ENCODE measurements at regions not wholly inside any gene's neighbourhood (a gene's known extent, or its start where the extent isn't known, plus 50 kb on each side); places are given as distances from the start of the nearest gene placed in this dataset.
"Not testable (repeated sequence)": the region's sequence is repeated elsewhere in the genome, so short reads cannot be mapped to it uniquely, and the experiment has no call there.

DNA sequence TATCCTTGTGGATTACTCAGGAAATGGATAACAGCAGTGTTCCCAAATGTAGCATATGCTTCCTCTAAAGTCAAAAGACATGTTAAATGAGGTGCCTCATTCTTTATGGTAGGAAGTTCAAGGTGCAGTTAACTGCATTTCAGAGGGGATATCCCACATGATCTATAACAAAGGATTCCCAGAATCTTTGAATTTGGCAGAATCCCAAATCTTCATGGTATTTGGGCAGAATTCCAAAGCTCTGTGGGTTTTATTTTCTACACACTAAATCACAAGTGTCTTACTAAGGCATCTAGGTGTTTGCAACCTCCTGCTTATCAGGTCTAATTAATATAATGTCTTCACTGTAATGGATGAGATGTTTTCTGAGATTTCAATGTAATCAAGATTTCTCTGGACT, 364.3 kb upstream of the MAN1A1 start:
- no peak for DNase-seq

DNA sequence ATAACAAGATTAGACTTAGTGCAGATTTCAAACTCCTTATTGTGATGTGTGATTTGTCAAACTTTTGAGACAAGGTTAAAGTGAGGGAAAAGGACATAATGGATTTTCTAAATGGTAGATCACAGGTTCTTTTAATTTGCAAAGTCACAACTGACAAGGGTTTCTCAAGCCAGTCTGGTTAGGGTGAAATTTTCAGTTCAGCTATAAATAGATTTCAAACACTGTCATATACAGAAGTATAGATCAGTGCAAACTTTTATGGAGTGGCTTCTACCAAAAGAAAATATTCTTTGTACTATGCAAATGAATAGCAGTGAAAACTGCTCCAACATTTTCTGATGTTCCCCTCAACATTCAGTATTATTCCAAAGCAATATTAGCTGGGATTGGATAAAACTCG, 337.1 kb upstream of the MAN1A1 start:
- no peak for DNase-seq

DNA sequence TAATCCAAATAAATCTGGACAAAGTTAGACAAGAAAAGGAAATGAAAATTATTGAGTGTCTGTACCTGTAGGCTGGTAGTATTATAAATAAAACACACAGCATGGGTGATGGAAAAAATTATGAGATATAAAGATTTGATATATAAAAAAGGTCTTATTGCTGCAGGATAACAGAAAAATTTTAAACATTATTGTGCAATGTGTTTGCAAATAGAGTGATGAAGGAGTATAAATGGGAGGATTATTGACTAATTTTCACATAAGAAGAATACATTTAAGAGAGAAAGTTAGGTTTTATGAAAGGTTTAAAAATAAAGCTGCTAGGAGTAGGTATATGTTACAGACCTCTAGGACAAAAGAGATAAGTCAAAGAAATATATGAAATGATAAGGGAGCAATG, 336.7 kb upstream of the MAN1A1 start:
- DNase-seq, result no peak

DNA sequence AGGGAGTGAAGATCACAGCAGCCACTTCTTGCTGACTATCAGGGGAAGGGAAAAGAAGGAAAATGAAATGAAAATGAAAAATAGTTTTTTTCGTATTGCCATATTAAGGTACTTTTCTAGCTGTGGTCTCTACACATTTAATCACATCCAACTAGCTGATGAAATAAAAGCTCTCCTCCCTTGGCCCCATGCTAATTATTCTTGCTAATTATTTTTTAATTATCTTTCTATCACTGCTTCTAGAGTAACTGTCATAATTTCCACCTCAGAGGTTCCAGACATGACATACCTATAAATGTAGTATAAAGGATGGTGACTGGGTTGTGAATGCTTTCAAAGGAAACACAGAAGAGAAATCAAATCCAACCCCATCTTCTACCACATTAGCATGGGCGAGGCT, 334.1 kb upstream of the MAN1A1 start:
- DNase-seq, result no peak

DNA sequence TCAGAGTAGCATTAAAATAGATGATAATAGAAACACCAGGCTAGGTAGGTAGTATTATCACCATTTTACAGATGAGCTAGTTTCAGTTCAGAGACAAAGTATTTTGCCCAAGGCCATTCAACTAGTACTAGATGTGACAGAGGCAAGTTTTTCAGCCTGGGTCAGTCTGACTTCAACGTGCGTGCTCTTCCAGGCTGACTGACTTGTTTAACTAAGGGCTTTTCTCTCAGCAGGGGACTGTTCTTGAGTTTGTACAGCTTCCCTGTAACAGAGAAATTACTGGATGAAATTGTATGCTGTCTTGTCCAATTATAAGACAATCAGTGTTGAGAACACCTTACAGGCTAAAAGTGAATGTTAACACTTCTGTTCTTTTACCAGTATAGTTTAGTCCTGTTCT, 333.5 kb upstream of the MAN1A1 start:
- DNase-seq, result no peak

DNA sequence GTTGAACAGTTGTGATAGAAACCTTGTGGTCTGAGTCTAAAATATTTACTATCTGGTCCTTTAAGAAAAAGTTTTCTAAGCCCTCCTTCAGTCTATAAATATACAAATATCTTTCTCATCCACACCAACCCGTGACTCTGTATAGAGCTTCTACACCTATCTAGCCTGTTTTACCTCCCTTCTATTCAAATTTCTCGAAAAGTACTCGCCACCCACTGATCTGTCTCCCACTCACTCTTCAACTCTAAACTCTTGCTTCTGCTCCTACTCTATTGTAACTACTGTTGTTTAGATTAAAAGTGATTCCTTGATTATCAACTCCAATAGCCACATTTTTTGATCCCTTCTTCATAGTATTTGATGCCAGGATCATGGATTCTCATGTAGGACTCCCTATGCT, 329.4 kb upstream of the MAN1A1 start:
- no peak for DNase-seq

DNA sequence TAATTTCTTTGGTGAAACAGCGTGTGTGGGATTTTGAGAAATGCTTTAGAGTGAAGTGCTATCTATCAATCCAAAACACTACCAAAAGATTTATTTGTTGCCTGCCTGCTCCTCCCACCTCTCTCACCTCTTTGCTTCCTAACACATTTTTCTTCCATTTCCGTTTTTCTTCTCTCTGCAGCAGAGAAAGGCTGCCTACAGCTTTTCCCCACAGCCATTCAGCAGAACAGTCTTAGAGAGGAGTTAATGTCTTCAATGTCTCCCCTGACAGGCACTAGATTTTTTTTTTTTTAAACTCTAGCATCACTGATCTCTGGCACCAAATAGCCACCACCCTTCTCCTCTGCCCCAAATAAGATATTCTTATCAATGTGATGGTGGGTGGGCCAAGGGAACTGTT, 327.8 kb upstream of the MAN1A1 start:
- no peak for DNase-seq

DNA sequence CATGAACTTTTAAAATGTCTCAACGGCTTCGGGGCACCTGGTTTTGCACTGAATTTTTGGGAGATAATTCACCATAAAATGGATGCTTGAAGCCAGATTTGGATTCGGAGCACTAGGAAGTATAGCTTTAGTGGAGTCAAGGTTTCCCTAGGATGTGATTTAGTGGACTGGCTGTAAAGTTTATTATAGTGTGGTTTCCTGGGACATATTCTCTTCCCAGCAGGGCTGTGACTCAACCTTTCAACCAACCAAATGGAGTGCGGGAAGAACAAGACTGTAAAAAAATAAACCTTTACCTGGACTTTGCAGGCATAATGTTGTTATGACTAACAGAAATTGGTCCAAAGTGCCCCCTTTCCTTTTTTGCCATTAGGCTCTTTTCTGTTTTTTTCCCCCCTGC, 327.4 kb upstream of the MAN1A1 start:
- DNase-seq, result no peak

DNA sequence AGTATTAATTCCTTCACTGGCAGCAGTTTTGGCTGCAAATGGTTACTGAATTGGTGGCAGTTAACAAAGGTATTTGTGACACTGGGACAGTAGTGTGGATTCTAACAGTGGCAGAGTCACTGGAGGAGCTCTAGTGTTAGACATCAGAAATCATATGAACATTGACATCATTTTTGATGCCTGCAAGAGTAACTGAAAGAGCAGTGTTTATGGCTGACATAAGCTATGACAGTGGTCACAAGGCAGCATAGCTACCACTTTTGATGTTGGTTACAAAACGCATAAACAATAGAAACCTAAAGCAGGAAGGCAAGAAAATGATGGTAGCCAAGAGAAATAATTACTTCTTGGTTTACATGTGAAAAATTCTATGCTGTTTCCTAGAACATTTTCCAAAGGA, 326.7 kb upstream of the MAN1A1 start:
- no peak for DNase-seq

DNA sequence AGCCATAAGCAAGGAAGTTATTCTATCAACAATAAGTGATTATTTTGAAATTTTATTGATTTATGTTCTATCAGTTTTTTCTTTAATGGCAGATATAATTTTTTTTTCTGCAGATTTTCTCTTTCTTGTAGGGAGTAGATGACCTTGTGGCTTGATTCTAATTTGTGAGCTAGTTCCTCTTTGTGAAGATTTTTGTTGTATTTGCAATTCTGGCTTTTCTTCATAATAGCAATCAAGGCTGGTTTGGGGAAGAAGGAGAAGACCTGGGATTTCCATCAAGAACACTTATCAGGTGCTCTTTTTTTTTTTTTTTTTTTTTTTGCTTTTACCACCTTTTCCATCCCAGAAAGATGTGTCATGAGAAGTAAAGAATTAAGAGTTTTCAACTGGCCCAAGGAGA, 324.2 kb upstream of the MAN1A1 start:
- DNase-seq, result no peak

DNA sequence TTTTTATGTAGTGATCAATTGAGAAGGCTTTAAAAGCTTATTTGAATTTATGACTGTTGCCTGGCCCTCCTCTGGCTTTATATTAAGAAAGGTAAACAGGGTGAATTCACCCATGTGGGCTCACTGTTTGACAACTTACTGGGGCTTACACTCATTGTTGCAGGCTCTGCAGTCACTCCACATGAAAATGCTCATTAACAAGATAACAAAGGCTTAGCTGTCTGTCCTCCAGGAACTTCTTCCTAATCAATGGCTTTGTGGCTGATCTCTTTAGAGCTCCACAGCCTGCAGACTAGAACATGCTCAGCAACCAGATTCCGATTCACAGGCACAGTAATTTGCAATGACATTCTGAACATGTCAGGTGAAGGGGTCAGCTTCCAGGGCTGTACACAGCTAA, 323.2 kb upstream of the MAN1A1 start:
- DNase-seq, result no peak

DNA sequence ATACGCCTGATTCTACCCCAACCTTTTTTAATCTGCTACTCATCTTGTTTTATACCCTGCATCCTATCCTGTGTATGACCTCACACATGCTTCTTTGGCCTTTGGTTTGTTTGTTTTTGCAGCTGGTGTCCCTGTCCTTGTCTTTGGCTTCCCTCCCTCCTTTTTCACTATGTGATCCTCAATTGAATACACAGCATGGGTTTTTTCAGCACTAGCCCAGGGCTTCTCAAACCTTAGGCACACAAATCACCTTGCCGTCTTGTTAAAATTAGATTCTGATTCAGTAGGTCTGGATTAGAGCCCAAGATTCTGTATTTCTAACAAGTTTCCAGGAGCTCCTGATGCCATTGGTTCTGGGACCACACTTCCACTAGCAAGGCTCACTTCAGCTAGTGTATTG, 321.5 kb upstream of the MAN1A1 start:
- no peak for DNase-seq

DNA sequence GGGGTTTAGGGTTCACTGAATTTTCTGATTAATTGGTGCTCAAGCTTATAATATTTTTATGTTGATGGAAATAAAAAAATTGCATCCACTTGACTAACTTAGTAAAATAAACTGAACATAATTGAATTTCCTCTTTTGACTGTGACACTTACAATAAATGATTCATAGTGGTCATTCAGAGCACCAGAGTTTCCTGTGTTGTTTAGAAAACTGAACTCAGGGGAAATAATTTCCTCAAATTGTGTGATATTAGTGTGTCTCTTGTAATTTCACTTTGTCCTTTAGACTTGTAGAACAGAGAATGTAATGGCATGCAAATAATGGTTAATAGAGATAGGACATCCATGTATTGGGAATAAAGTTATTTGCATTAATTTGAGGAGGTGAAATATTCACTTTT, 319.7 kb upstream of the MAN1A1 start:
- DNase-seq, result no peak

DNA sequence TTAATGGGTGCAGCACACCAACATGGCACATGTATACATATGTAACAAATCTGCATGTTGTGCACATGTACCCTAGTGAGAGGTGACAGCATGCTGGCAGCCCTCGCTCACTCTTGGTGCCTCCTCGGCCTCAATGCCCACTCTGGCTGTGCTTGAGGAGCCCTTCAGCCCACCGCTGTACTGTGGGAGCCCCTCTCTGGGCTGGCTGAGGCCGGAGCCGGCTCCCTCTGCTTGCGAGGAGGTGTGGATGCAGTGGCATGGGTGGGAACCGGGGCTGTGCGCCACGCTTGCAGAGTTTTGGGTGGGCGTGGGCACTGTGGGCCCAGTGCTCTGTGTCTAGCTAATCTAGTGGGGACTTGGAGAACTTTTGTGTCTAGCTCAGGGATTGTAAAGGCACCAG, 315.9 kb upstream of the MAN1A1 start:
- not testable (repeated sequence) for DNase-seq

DNA sequence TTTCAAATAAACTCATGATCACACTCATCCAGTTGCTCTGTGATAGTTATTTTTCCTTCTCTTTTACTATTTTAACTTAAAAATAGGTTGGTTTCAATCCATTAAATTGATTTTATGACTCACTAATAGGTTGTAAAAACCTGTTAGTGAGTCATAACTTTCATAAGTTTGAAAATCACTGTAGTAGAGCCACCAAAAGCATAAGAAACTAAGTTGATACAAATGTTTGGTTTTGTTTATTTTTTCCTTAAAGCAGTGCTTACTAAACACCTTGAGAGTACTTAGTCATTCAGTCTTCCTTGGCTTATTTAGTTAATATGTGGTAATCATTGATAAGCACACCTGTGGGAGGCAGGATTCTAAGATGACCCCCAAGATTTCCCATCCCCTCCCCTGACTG, 312.1 kb upstream of the MAN1A1 start:
- no peak for DNase-seq

DNA sequence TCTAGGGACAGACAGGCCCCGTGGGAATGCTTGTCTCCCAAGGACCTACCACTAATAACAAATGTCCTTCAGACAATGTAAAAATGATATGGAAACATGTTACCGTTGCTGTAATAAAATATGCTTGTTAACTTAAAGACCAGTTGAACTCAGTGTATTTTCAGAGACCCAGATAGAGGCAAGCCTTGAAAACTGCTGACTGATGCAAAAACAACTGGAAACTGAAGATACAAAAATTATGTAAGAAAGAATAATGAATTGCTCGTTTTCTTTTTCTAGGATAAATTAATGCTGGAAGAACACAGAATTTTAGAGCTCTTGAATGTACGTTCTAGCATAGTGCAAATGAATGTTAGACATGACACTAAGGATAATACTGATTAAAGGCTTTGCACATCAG, 311.5 kb upstream of the MAN1A1 start:
- DNase-seq, result no peak

DNA sequence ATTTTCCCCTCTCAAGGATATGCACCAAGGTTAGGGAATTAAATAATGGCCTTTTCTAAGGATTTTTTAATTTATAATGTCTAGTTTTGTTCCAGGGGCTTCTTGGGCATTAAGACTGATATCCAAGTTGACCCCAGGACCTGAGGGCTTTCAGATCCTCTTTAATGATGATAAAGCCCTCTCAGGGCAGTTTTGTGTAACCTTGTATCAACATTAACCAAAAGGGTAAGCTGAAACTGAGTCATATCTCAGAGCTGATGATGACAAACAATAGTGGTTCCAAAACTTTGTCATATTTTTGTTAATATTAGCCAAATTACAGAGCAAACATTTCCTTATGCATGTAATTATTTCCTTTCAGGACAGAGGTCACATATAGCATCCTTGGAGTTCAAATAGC, 309.4 kb upstream of the MAN1A1 start:
- DNase-seq, result no peak

DNA sequence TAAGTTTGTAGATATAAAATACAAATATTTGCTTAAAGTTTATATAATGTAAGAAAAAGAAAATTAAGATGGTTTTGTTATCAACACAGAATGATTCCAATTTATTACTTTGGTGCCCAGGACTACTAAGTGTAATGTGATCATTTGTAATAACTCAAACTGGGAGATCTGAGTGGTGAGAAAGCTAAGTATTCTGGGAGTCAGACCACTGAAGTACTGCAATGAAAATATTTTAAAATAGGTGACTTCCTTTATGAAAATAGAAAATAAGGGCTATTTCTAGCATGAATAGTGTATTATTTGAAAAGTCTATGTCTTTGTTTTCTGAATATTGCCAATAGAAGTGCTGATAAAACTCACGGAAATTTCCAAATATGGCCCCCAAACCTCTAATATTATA, 305.6 kb upstream of the MAN1A1 start:
- DNase-seq, result no peak

DNA sequence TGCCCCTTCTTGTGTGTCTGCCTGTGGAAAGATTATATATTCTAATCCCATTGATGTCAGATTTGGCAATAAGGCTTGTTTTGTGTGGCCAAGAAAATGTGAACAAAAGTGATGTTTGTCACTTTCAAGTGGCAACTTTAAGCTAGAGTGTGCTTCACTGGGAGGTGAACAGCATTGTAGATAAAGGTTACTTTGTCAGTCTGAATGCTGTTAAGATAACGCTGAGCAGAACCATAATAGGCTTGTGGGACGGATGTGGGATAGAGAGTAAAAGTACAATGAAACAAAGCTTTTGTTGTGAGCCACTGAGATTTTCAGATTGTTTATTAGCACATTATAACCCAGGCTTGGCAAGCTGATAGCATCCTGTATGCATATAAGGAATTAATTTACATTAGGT, 303.8 kb upstream of the MAN1A1 start:
- DNase-seq, result no peak

DNA sequence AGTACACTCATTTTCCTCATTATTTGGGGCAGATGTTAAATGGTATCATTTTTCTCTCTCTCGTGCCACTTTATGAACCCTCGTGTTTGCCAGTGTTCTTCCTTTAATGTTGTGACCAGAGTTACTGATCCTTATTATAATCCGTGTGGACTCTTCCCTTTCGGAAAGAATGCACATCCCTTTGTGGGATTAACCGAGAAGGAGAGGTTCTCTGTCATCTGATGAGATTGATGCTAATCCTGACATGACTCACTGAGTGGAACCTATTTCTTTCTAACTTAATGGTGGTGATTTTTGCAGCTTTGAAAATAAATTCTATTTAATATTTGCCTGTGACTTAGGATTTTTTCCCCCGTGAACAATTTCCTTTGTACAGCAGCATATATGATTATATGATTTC, 300.0 kb upstream of the MAN1A1 start:
- DNase-seq, result no peak

DNA sequence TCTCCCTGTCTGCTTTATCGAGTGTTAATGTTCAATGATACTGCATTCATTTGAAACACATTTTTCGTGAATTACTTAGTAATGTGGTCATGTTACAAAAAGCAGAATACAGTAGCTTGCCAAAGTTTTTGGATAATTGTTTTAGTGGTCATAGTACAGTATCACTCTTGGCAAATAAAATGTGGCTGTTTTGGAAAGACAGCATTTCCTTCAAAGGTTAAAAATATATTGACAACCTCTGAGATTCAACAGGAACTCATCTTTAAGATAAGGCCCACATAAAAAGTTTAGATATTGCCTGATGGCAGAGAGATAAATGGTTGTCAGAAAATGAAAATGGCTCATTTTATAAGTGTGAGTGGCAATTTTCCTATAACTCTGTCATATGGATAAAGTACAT, 297.7 kb upstream of the MAN1A1 start:
- DNase-seq, result no peak

DNA sequence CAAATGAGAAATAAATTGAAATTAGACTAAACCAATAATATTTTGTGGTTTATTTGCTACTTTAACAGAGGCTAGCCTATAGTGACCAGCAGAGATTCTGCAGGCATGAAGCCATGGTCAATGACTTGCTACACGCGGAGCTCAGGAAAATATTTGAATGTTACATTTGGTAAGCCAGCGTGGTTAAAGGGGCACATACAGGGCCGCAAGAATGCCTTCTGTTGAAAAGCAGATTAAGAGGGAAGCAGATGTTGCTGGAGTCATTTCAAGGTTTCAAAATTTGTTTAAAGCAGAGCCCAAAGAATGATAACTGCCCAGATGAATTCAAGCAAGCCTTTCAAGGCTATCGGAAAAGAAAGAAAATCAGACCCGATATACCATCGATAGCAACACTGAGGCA, 294.3 kb upstream of the MAN1A1 start:
- DNase-seq, result no peak

DNA sequence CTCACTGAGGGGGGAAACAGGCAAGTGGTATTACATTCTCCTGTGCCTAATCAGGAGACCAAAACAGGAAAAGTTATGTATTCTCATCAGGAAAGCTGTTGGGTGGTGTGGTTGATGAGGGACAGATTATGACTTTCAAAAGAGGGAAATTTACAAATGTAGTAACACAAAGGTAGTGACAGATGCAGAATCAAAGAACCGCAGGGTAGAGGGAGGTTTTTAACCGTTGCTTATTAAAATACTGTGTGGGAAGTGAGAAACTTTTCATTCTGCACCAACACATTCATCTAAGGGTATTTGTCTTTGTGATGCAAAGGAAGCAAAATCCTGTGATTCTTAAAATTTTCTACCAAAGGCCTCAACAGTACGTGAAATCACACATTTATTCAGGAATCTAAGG, 288.2 kb upstream of the MAN1A1 start:
- no peak for DNase-seq

DNA sequence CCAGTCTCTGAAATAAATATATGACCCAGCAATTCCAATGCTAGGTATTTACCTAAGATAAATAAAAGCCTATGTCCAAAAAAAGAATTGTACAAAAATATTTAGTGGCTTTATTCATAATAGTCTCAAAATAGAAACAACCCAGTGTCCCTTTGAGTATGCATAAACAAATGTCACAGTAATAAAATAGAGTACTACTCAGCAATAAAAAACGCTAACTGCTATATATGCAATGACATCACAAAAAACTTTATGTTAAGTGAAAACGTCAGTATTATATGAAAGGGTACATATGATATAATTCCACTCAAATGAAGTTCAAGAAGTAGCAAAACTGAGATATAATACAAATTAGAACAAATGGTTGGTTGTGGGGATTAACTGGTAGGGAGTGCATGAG, 286.5 kb upstream of the MAN1A1 start:
- DNase-seq, result no peak

DNA sequence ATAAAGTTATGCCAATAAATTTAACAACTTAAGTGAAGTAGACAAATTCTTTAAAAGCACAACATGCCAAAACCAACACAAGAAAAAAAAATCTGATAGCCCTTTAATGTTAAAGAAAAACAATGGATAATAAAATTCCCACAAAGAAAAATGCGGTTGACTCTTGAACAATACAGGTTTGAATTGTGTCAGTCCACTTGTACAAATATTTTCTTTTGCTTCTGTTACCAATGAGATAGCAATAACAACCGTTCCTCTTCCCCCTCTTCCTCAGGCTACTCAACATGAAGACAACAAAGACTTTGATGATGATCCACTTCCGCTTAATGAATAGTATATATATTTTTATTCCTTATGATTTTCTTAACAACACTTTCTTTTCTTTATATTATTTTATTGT, 283.9 kb upstream of the MAN1A1 start:
- no peak for DNase-seq

DNA sequence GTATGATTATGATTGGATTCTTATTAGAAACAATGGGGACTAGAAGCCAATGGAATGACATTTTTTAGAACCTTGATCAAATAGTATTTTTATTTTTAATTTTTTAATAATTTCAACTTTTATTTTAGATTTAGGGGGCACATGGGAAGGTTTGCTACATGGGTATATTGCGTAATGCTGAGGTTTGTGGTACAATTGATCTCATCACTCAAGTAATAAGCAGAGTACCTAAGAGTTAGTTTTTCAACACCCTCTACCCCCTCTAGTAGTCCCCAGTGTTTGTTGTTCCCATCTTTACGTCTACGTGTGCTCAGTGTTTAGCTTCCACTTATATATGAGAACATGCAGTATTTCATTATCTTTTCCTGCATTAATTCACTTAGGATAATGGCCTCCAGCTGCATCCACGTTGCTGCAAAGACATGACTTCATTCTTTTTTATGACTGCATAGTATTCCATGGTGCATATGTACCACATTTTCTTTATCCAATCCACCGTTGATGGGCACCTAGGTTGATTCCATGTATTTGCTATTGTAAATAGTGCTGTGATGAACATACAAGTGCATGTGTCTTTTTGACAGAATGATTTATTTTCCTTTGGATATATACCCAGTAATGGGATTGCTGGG, 281.1 kb upstream of the MAN1A1 start:
- no peak for DNase-seq

Measured in activated CD4-positive, alpha-beta T cell treated with anti-CD3 and anti-CD28 coated beads, Interleukin-2, amount 50 U/mL, for 1 hour (primary cell).